Left ventricle myocardium inferior (tissue), 1 donor: ENCODE measurements at regions not wholly inside any gene's neighbourhood (a gene's known extent, or its start where the extent isn't known, plus 50 kb on each side); places are given as distances from the start of the nearest gene placed in this dataset.
A peak's percentile ranks its signal among the peaks of the same experiment; 100 is the strongest.
"Not testable (repeated sequence)": the region's sequence is repeated elsewhere in the genome, so short reads cannot be mapped to it uniquely, and the experiment has no call there.

ENCODE experiments used
- DNase-seq: peaks from one replicate; pipeline ENCODE4 v3.0.0-alpha.2; 2020
- H3K27ac ChIP-seq: fragments of 200-600 bp; replicated peaks from 2 replicates; pipeline ENCODE4 v1.8.0; 2021
- H3K27me3 ChIP-seq: fragments of 200-600 bp; 2 replicates; pipeline ENCODE4 v1.8.0; 2021; ENCODE audit warnings: low read depth
- H3K36me3 ChIP-seq: fragments of 200-600 bp; 2 replicates; pipeline ENCODE4 v1.8.0; 2021
- H3K4me1 ChIP-seq: fragments of 200-600 bp; 2 replicates; pipeline ENCODE4 v1.8.0; 2021
- H3K4me3 ChIP-seq: fragments of 200-600 bp; 2 replicates; pipeline ENCODE4 v1.8.0; 2021; ENCODE audit warnings: mild to moderate bottlenecking, moderate library complexity
- H3K9me3 ChIP-seq: fragments of 200-600 bp; replicated peaks from 2 replicates; pipeline ENCODE4 v1.8.0; 2021
- intact Hi-C: fragments of 100-400 bp; cut with micrococcal nuclease; formaldehyde crosslinking; loops from one replicate; pipeline ENCODE4 v1.11.0; 2022
- TF ChIP-seq, protein P1 (sequence below): fragments of 200-600 bp; IDR thresholded peaks from 2 replicates; pipeline ENCODE4 v1.8.0; 2021; ENCODE audit warnings: antibody characterized with exemption, mild to moderate bottlenecking, borderline replicate concordance
- donor health status: DM: no; HTN: yes; CAD: no; lungs with severe emphysema.

DNA sequence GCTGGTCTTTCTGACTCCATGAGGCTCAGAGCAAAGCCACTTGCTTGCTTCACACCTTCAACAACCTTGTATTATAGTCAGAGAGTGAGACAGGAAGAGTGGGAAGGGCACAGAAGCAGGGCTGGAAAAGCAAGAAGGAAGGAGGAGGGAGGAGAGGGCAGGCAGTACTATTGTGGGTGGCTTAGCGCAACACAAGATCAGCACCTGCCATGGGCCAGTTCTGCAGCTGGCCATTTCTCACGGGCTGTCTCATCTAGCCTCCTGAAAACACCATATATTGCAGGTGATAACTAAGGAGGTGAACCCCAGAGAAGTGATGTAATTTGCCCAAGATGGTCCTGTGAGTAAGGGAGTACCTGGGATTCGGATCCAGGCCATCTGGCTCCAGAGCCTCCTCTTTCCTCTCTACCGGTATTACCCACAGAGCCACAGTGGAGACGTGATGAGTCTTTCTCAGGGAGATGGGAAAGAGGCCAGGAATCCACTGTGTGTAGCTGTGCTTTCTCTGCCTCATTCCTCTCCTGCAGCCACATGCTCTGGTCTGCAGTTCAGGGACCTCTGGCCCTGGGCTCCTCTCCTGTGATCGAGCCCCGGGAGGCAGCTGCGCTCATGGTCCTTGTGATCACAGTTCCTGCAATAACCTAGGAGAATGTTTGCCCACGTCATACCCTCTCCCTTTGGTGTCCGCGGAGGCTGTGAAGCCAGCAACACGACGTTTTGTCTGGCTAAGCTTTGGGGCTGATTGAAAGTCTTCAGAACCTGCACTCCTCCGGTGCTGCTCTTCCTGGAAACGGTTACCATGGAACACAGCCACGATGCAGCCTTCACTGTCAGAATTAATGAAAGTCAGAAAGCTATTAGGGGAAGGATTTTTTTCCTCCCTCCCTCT lies 178.1 kb upstream of the CCL2 start:
- DNase-seq = no peak
- intact Hi-C loops = no loop called here
- H3K9me3 ChIP-seq = no peaks in the 10 kb centered on the region
- H3K27me3 ChIP-seq = peaks cover 60% of the 10 kb centered on the region
- H3K4me1 ChIP-seq = no peaks in the 10 kb centered on the region
- H3K4me3 ChIP-seq = no peak overlapping the region
- H3K27ac ChIP-seq = no peak overlapping the region
- TF ChIP-seq, protein P1, sequence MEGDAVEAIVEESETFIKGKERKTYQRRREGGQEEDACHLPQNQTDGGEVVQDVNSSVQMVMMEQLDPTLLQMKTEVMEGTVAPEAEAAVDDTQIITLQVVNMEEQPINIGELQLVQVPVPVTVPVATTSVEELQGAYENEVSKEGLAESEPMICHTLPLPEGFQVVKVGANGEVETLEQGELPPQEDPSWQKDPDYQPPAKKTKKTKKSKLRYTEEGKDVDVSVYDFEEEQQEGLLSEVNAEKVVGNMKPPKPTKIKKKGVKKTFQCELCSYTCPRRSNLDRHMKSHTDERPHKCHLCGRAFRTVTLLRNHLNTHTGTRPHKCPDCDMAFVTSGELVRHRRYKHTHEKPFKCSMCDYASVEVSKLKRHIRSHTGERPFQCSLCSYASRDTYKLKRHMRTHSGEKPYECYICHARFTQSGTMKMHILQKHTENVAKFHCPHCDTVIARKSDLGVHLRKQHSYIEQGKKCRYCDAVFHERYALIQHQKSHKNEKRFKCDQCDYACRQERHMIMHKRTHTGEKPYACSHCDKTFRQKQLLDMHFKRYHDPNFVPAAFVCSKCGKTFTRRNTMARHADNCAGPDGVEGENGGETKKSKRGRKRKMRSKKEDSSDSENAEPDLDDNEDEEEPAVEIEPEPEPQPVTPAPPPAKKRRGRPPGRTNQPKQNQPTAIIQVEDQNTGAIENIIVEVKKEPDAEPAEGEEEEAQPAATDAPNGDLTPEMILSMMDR = no peak
- no peaks in the 10 kb centered on the region for H3K36me3 ChIP-seq

DNA sequence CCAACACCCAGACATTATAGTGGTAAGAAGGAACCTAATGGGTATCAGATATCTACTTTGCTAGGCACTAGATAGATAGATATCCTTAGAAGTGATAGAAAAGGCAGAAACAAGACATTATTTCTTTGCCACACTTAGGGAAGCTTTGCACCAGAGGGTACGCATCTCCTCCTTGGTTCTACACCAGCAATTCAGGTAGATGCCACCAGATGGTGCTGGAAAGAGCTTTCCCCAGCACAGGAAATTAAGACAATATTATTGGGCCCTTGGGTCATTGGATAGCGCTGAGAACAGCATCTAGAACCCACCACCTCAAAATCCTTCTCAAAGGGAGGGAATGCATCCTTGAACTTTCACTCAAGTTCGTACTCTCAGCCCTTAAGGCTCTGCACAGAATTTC lies 173.8 kb upstream of the CCL2 start:
- Histone ChIP-seq H3K36me3 (no peaks in the 10 kb centered on the region), H3K9me3 (no peaks in the 10 kb centered on the region), H3K4me3 (no peak overlapping the region), H3K27me3 (peaks cover 42% of the 10 kb centered on the region), H3K4me1 (no peaks in the 10 kb centered on the region), H3K27ac (no peak overlapping the region)
- intact Hi-C loops = no loop called here
- TF ChIP-seq, protein P1 = peak; percentile 58
- DNase-seq = no peak

DNA sequence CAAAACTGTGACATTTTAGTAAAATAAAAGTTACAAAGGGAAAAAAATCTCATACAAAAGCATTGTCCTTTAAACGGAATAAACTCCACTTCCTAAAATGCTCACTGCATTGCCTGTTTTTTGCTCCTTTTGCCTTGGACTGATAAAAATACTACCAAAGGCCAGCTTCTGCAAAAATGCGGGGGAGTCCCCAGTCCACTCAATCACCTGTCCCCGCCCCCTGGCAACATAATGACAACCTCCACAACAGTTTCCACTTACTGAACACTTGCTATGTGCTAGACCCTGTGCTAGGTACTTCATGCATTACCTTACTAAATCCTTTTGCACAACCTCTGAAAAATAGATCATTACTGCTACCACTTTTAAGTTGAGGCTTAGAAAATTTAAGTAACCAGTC lies 172.7 kb upstream of the CCL2 start:
- Histone ChIP-seq H3K9me3 (no peaks in the 10 kb centered on the region), H3K27ac (no peak overlapping the region), H3K4me1 (no peaks in the 10 kb centered on the region), H3K27me3 (peaks cover 31% of the 10 kb centered on the region), H3K36me3 (no peaks in the 10 kb centered on the region), H3K4me3 (no peak overlapping the region)
- DNase-seq = no peak
- intact Hi-C loops = no loop called here
- TF ChIP-seq, protein P1 = no peak

DNA sequence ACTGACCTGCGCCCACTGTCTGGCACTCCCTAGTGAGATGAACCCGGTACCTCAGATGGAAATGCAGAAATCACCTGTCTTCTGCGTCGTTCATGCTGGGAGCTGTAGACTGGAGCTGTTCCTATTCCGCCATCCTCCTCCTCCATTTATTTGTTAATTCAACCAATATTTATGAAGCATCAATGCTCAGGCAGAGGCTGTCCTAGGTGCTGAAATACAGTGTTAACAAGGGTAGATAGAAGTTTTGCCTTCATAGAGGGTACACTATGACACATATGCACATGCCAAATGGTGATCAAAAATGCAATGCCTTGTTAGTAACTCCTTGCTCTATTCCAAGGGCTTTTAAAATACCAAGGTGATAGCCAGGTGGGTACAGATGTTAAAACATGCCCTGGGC lies 166.0 kb upstream of the CCL2 start:
- H3K36me3 ChIP-seq, DNase-seq, intact Hi-C loops, H3K27ac ChIP-seq, H3K9me3 ChIP-seq, H3K4me3 ChIP-seq, H3K4me1 ChIP-seq: not testable (repeated sequence)
- H3K27me3 ChIP-seq = peaks cover 49% of the 10 kb centered on the region

DNA sequence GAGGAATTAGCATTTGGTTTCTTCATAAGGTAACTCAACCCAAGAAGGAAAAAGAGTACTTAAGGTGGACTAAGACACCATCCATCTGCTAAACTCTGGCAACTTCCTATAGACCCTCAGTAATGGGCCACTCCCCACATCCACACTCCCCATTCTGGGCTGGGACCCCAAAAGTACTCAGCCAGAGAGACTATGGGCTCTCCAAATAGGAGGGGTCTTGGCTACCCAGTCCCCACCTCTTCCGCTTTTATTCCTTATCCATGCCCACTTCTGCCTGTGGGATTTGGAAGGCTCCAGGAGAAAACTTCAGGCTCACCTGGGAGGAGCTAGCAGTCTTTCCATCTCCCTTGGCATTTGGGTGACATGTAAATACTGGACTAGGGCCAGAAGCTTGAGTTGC lies 164.5 kb upstream of the CCL2 start:
- H3K4me3 ChIP-seq = no peak overlapping the region
- intact Hi-C loops = no loop called here
- DNase-seq = no peak
- TF ChIP-seq, protein P1 = no peak
- H3K4me1 ChIP-seq = no peaks in the 10 kb centered on the region
- no peaks in the 10 kb centered on the region for H3K36me3 ChIP-seq
- H3K27ac ChIP-seq = no peak overlapping the region
- no peaks in the 10 kb centered on the region for H3K9me3 ChIP-seq
- peaks cover 61% of the 10 kb centered on the region for H3K27me3 ChIP-seq

DNA sequence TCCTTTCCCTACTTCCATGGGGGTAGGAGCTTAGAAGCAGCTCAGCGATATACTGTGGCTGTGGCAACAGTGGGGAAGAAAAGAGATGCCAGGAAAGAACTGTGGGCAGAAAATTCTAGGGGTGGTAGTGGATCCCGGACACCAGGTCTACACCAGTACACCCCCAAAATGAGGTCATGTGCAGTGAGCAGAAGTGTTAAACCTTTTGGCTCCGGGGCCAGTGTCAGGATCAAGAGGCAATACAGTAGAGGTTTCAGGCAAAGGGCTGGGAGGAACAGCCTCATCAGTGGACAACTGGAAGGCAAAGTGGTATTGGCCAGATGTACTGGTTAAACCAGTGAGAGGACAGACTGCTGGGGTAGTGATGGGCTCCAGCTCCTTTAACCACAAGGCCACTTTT lies 163.1 kb upstream of the CCL2 start:
- Histone ChIP-seq H3K9me3 (no peaks in the 10 kb centered on the region), H3K27me3 (peaks cover 70% of the 10 kb centered on the region), H3K27ac (no peak overlapping the region), H3K4me1 (no peaks in the 10 kb centered on the region), H3K36me3 (no peaks in the 10 kb centered on the region), H3K4me3 (no peak overlapping the region)
- intact Hi-C loops = no loop called here
- no peak for DNase-seq
- TF ChIP-seq, protein P1 = no peak
